ENCODE measurements at regions not wholly inside any gene's neighbourhood (a gene's known extent, or its start where the extent isn't known, plus 50 kb on each side); places are given as distances from the start of the nearest gene placed in this dataset.

GRCh38 chr1:60589046-60589748, 493.2 kb upstream of the NFIA start:
- no peaks in the 10 kb centered on the region for H3K27me3 Mint-ChIP-seq (ENCODE audit: low read depth)
- H3K4me1 Mint-ChIP-seq (ENCODE audit: low read depth), result no peaks in the 10 kb centered on the region
- H3K4me3 Mint-ChIP-seq, result no peak overlapping the region
- no peak overlapping the region for H3K27ac Mint-ChIP-seq
- peaks cover 8% of the 10 kb centered on the region for H3K9me3 Mint-ChIP-seq
- H3K36me3 Mint-ChIP-seq (ENCODE audit: low read depth), result no peaks in the 10 kb centered on the region
- DNase-seq (ENCODE audit: low spot score), result no peak

GRCh38 chr1:60584371-60584770, 498.0 kb upstream of the NFIA start:
- no peaks in the 10 kb centered on the region for H3K4me1 Mint-ChIP-seq (ENCODE audit: low read depth)
- no peak overlapping the region for H3K4me3 Mint-ChIP-seq
- DNase-seq (ENCODE audit: low spot score), result no peak
- H3K27me3 Mint-ChIP-seq (ENCODE audit: low read depth), result no peaks in the 10 kb centered on the region
- H3K27ac Mint-ChIP-seq, result no peak overlapping the region
- no peaks in the 10 kb centered on the region for H3K36me3 Mint-ChIP-seq (ENCODE audit: low read depth)
- peaks cover 20% of the 10 kb centered on the region for H3K9me3 Mint-ChIP-seq

GRCh38 chr1:60583696-60584095, 498.7 kb upstream of the NFIA start:
- H3K27me3 Mint-ChIP-seq (ENCODE audit: low read depth), result no peaks in the 10 kb centered on the region
- no peak overlapping the region for H3K4me3 Mint-ChIP-seq
- H3K9me3 Mint-ChIP-seq, result peaks cover 20% of the 10 kb centered on the region
- H3K4me1 Mint-ChIP-seq (ENCODE audit: low read depth), result no peaks in the 10 kb centered on the region
- H3K36me3 Mint-ChIP-seq (ENCODE audit: low read depth), result no peaks in the 10 kb centered on the region
- DNase-seq (ENCODE audit: low spot score), result no peak
- no peak overlapping the region for H3K27ac Mint-ChIP-seq

GRCh38 chr1:60581455-60582220, 500.7 kb upstream of the NFIA start:
- no peak for DNase-seq (ENCODE audit: low spot score)
- Mint-ChIP-seq H3K36me3 (ENCODE audit: low read depth) (no peaks in the 10 kb centered on the region), H3K27me3 (ENCODE audit: low read depth) (no peaks in the 10 kb centered on the region), H3K9me3 (peaks cover 20% of the 10 kb centered on the region), H3K4me1 (ENCODE audit: low read depth) (no peaks in the 10 kb centered on the region), H3K27ac (no peak overlapping the region), H3K4me3 (no peak overlapping the region)

- H3K4me3 Mint-ChIP-seq, result no peak overlapping the region
- H3K27ac Mint-ChIP-seq, result no peak overlapping the region
- H3K27me3 Mint-ChIP-seq (ENCODE audit: low read depth), result no peaks in the 10 kb centered on the region
- DNase-seq (ENCODE audit: low spot score), result no peak
- no peaks in the 10 kb centered on the region for H3K9me3 Mint-ChIP-seq
- no peaks in the 10 kb centered on the region for H3K36me3 Mint-ChIP-seq (ENCODE audit: low read depth)
- no peaks in the 10 kb centered on the region for H3K4me1 Mint-ChIP-seq (ENCODE audit: low read depth)
Measured at GRCh38 chr1:60577029-60577428, 503.5 kb upstream of the C1orf87 start.

GRCh38 chr1:60575326-60575977, 501.9 kb upstream of the C1orf87 start:
- H3K4me3 Mint-ChIP-seq, result no peak overlapping the region
- H3K9me3 Mint-ChIP-seq, result no peaks in the 10 kb centered on the region
- DNase-seq (ENCODE audit: low spot score), result no peak
- no peaks in the 10 kb centered on the region for H3K4me1 Mint-ChIP-seq (ENCODE audit: low read depth)
- no peak overlapping the region for H3K27ac Mint-ChIP-seq
- no peaks in the 10 kb centered on the region for H3K27me3 Mint-ChIP-seq (ENCODE audit: low read depth)
- H3K36me3 Mint-ChIP-seq (ENCODE audit: low read depth), result no peaks in the 10 kb centered on the region

GRCh38 chr1:60573726-60574409, 500.3 kb upstream of the C1orf87 start:
- no peak for DNase-seq (ENCODE audit: low spot score)
- no peaks in the 10 kb centered on the region for H3K9me3 Mint-ChIP-seq
- no peaks in the 10 kb centered on the region for H3K27me3 Mint-ChIP-seq (ENCODE audit: low read depth)
- H3K27ac Mint-ChIP-seq, result no peak overlapping the region
- no peaks in the 10 kb centered on the region for H3K4me1 Mint-ChIP-seq (ENCODE audit: low read depth)
- H3K36me3 Mint-ChIP-seq (ENCODE audit: low read depth), result no peaks in the 10 kb centered on the region
- no peak overlapping the region for H3K4me3 Mint-ChIP-seq

GRCh38 chr1:60573121-60573520, 499.6 kb upstream of the C1orf87 start:
- Mint-ChIP-seq H3K9me3 (no peaks in the 10 kb centered on the region), H3K36me3 (ENCODE audit: low read depth) (no peaks in the 10 kb centered on the region), H3K27me3 (ENCODE audit: low read depth) (no peaks in the 10 kb centered on the region), H3K4me1 (ENCODE audit: low read depth) (no peaks in the 10 kb centered on the region), H3K27ac (no peak overlapping the region), H3K4me3 (no peak overlapping the region)
- no peak for DNase-seq (ENCODE audit: low spot score)

- Mint-ChIP-seq H3K9me3 (no peaks in the 10 kb centered on the region), H3K36me3 (ENCODE audit: low read depth) (no peaks in the 10 kb centered on the region), H3K27me3 (ENCODE audit: low read depth) (no peaks in the 10 kb centered on the region), H3K27ac (no peak overlapping the region), H3K4me1 (ENCODE audit: low read depth) (no peaks in the 10 kb centered on the region), H3K4me3 (no peak overlapping the region)
- no peak for DNase-seq (ENCODE audit: low spot score)
Measured at GRCh38 chr1:60572378-60572777, 498.8 kb upstream of the C1orf87 start.

- H3K9me3 Mint-ChIP-seq, result no peaks in the 10 kb centered on the region
- no peak overlapping the region for H3K4me3 Mint-ChIP-seq
- no peaks in the 10 kb centered on the region for H3K27me3 Mint-ChIP-seq (ENCODE audit: low read depth)
- H3K36me3 Mint-ChIP-seq (ENCODE audit: low read depth), result no peaks in the 10 kb centered on the region
- no peak overlapping the region for H3K27ac Mint-ChIP-seq
- no peak for DNase-seq (ENCODE audit: low spot score)
- no peaks in the 10 kb centered on the region for H3K4me1 Mint-ChIP-seq (ENCODE audit: low read depth)
Measured at GRCh38 chr1:60571811-60572210, 498.2 kb upstream of the C1orf87 start.

GRCh38 chr1:60569189-60569588, 495.6 kb upstream of the C1orf87 start:
- H3K27ac Mint-ChIP-seq, result no peak overlapping the region
- H3K36me3 Mint-ChIP-seq (ENCODE audit: low read depth), result no peaks in the 10 kb centered on the region
- DNase-seq (ENCODE audit: low spot score), result no peak
- no peaks in the 10 kb centered on the region for H3K9me3 Mint-ChIP-seq
- no peak overlapping the region for H3K4me3 Mint-ChIP-seq
- no peaks in the 10 kb centered on the region for H3K4me1 Mint-ChIP-seq (ENCODE audit: low read depth)
- no peaks in the 10 kb centered on the region for H3K27me3 Mint-ChIP-seq (ENCODE audit: low read depth)

GRCh38 chr1:60567256-60567655, 493.7 kb upstream of the C1orf87 start:
- Mint-ChIP-seq H3K4me1 (ENCODE audit: low read depth) (no peaks in the 10 kb centered on the region), H3K9me3 (no peaks in the 10 kb centered on the region), H3K27ac (no peak overlapping the region), H3K36me3 (ENCODE audit: low read depth) (no peaks in the 10 kb centered on the region), H3K27me3 (ENCODE audit: low read depth) (no peaks in the 10 kb centered on the region), H3K4me3 (no peak overlapping the region)
- no peak for DNase-seq (ENCODE audit: low spot score)

- H3K36me3 Mint-ChIP-seq (ENCODE audit: low read depth), result no peaks in the 10 kb centered on the region
- no peaks in the 10 kb centered on the region for H3K4me1 Mint-ChIP-seq (ENCODE audit: low read depth)
- no peak overlapping the region for H3K27ac Mint-ChIP-seq
- H3K4me3 Mint-ChIP-seq, result no peak overlapping the region
- H3K9me3 Mint-ChIP-seq, result no peaks in the 10 kb centered on the region
- no peak for DNase-seq (ENCODE audit: low spot score)
- no peaks in the 10 kb centered on the region for H3K27me3 Mint-ChIP-seq (ENCODE audit: low read depth)
Measured at GRCh38 chr1:60564916-60565750, 491.6 kb upstream of the C1orf87 start.

Data from T-helper 2 cell treated with Interferon-gamma antibody and Interleukin-4, amounts not matched to agents 5 μg/mL and 100 μg/mL, for 36 hours (primary cell).